IMR-90 (cell line): ENCODE measurements at regions not wholly inside any gene's neighbourhood (a gene's known extent, or its start where the extent isn't known, plus 50 kb on each side); places are given as distances from the start of the nearest gene placed in this dataset.
"Not testable (repeated sequence)": the region's sequence is repeated elsewhere in the genome, so short reads cannot be mapped to it uniquely, and the experiment has no call there.

Experiments
- ATAC-seq: fragments of 200-7000 bp; cut with Tn5 transposase; 2 replicates; pipeline ENCODE4 v1.9.1; 2020; ENCODE audit warnings: low read depth, mild to moderate bottlenecking, moderate library complexity
- BruUV-seq: library from RNA; stranded (reverse); fragments of 400-500 nt; replicated peaks from 2 replicates; lab custom pipeline; 2021; lab: Mats Ljungman, UMichigan
- CTCF ChIA-PET: fragments of 300-600 bp; formaldehyde crosslinking; extraction: SDS; loops from one replicate; lab custom pipeline; 2021; ENCODE audit warnings: antibody characterized with exemption; lab: Yijun Ruan, JAX
- POLR2A ChIA-PET: fragments of 300-600 bp; sonication (Branson Sonifier 250); formaldehyde crosslinking; loops from one replicate; lab custom pipeline; 2022; ENCODE audit warnings: antibody characterized with exemption; ENCODE audit not compliant: unreplicated experiment; lab: Charles Lee
- DNase-seq: peaks from one replicate; pipeline ENCODE4 v3.0.0; 2013
- H2AFZ ChIP-seq: replicated peaks from 2 replicates; pipeline ENCODE3; 2013; ENCODE audit warnings: low read length, mild to moderate bottlenecking; ENCODE audit not compliant: poor library complexity
- H2AK5ac ChIP-seq: 2 replicates; pipeline ENCODE4 v1.6.1; 2013; ENCODE audit warnings: low read depth, low read length, inconsistent platforms
- H2AK9ac ChIP-seq: replicated peaks from 2 replicates; pipeline ENCODE3; 2013; ENCODE audit warnings: mild to moderate bottlenecking, low read depth, low read length, moderate library complexity; ENCODE audit not compliant: poor library complexity
- H2BK120ac ChIP-seq: 2 replicates; pipeline ENCODE4 v1.6.1; 2013; ENCODE audit warnings: low read depth, low read length, inconsistent platforms
- H2BK15ac ChIP-seq: 3 replicates; pipeline ENCODE4 v1.6.1; 2013; ENCODE audit warnings: low read depth, low read length, inconsistent platforms
- H2BK20ac ChIP-seq: 2 replicates; pipeline ENCODE4 v1.6.1; 2013; ENCODE audit warnings: low read depth, mild to moderate bottlenecking, inconsistent platforms, low read length, moderate library complexity
- H2BK5ac ChIP-seq: 2 replicates; pipeline ENCODE4 v1.6.1; 2013; ENCODE audit warnings: mild to moderate bottlenecking, low read depth, low read length, inconsistent platforms; ENCODE audit not compliant: poor library complexity, severe bottlenecking
- H3K14ac ChIP-seq: replicated peaks from 2 replicates; pipeline ENCODE4 v1.6.1; 2013; ENCODE audit warnings: low read depth, low read length, inconsistent platforms
- H3K18ac ChIP-seq: 2 replicates; pipeline ENCODE4 v1.6.1; 2013; ENCODE audit warnings: low read depth, low read length, control low read depth
- H3K23ac ChIP-seq: 2 replicates; pipeline ENCODE4 v1.6.1; 2013; ENCODE audit warnings: low read depth, low read length, inconsistent platforms
- H3K27ac ChIP-seq: 2 replicates; pipeline ENCODE4 v1.5.1; 2013; ENCODE audit warnings: mild to moderate bottlenecking, control low read depth, low read length; ENCODE audit not compliant: insufficient read depth
- H3K27me3 ChIP-seq: 2 replicates; pipeline ENCODE4 v1.6.1; 2013; ENCODE audit warnings: low read length; ENCODE audit not compliant: control insufficient read depth, insufficient read depth
- H3K36me3 ChIP-seq: 2 replicates; pipeline ENCODE4 v1.6.1; 2013; ENCODE audit warnings: low read length, mixed read lengths; ENCODE audit not compliant: control insufficient read depth, insufficient read depth
- H3K4ac ChIP-seq: 2 replicates; pipeline ENCODE4 v1.6.1; 2013; ENCODE audit warnings: low read depth, low read length, inconsistent platforms
- H3K4me1 ChIP-seq: 2 replicates; pipeline ENCODE4 v1.6.1; 2013; ENCODE audit warnings: low read length, mixed read lengths; ENCODE audit not compliant: control insufficient read depth, insufficient read depth
- H3K4me2 ChIP-seq: 2 replicates; pipeline ENCODE4 v1.6.1; 2013; ENCODE audit warnings: low read depth, mild to moderate bottlenecking, control low read depth, low read length, moderate library complexity
- H3K4me3 ChIP-seq: 2 replicates; pipeline ENCODE4 v1.5.1; 2013; ENCODE audit warnings: low read depth, mild to moderate bottlenecking, control low read depth, low read length, moderate library complexity; ENCODE audit not compliant: insufficient read depth
- H3K56ac ChIP-seq: 2 replicates; pipeline ENCODE4 v1.6.1; 2013; ENCODE audit warnings: low read length, inconsistent platforms; ENCODE audit not compliant: insufficient read depth; ENCODE audit errors: extremely low read depth
- H3K79me1 ChIP-seq, 2 experiments: 2 replicates each; pipeline ENCODE4 v1.6.1; 2013; ENCODE audit warnings: low read length in 2 of 2, inconsistent platforms in 1 of 2, low read depth in 1 of 2
- H3K9ac ChIP-seq: 2 replicates; pipeline ENCODE4 v1.6.1; 2013; ENCODE audit warnings: low read depth, low read length, control low read depth
- H3K9me1 ChIP-seq: 2 replicates; pipeline ENCODE4 v1.6.1; 2013; ENCODE audit warnings: low read length, inconsistent platforms; ENCODE audit not compliant: insufficient read depth
- H3K9me3 ChIP-seq: 2 replicates; pipeline ENCODE4 v1.6.1; 2013; ENCODE audit warnings: low read length; ENCODE audit not compliant: control insufficient read depth, insufficient read depth
- H4K20me1 ChIP-seq: 2 replicates; pipeline ENCODE4 v1.6.1; 2013; ENCODE audit warnings: low read length, inconsistent platforms; ENCODE audit not compliant: insufficient read depth
- H4K5ac ChIP-seq: 2 replicates; pipeline ENCODE4 v1.6.1; 2013; ENCODE audit warnings: mild to moderate bottlenecking, low read depth, low read length, control low read depth
- H4K8ac ChIP-seq, 2 experiments: 2 replicates each; pipeline ENCODE4 v1.6.1; 2013; ENCODE audit warnings: low read depth in 2 of 2, low read length in 2 of 2, control low read depth in 1 of 2, inconsistent platforms in 1 of 2
- H4K91ac ChIP-seq: 2 replicates; pipeline ENCODE4 v1.6.1; 2013; ENCODE audit warnings: low read depth, low read length, inconsistent platforms; ENCODE audit not compliant: insufficient read depth
- POLR2A ChIP-seq: IDR thresholded peaks from 2 replicates; pipeline ENCODE4 v1.6.1; 2012; ENCODE audit warnings: mild to moderate bottlenecking, low read depth, low read length
- RAD21 ChIP-seq: IDR thresholded peaks from 2 replicates; pipeline ENCODE4 v1.6.1; 2012; ENCODE audit warnings: low read length, improper control_type of control experiment
- RFX5 ChIP-seq: IDR thresholded peaks from 2 replicates; pipeline ENCODE4 v1.8.0; 2012; ENCODE audit warnings: low read depth, mild to moderate bottlenecking, low read length, moderate library complexity
- SMC3 ChIP-seq: fragments of 150-350 bp; IDR thresholded peaks from 2 replicates; pipeline ENCODE4 v1.6.1; 2016; ENCODE audit warnings: low read depth, mild to moderate bottlenecking, antibody characterized with exemption, low read length, moderate library complexity
- WGBS, 2 experiments: methylation state at CpG; one replicate each; pipeline versions ENCODE4 v1.1.5 to v1.1.7; 2013; ENCODE audit warnings: missing lambda C conversion rate in 2 of 2; ENCODE audit not compliant: insufficient read length in 1 of 2; ENCODE audit errors: extremely low coverage in 2 of 2; 5-methylcytosine and 5-hydroxymethylcytosine counted together
- dilution Hi-C: fragments of 300-500 bp; cut with HindIII; formaldehyde crosslinking; loops from one replicate; pipeline ENCODE4 v1.14.3; 2018; ENCODE audit warnings: low sequenced_read_pairs; ENCODE audit not compliant: unreplicated experiment
- in situ Hi-C: fragments of 300-500 bp; cut with MboI; formaldehyde crosslinking; loops from 3 replicates; pipeline ENCODE4 v1.14.3; 2019; ENCODE audit warnings: low sequenced_read_pairs, inconsistent platforms, mixed read lengths
- intact Hi-C: fragments of 100-400 bp; cut with micrococcal nuclease; formaldehyde crosslinking; loops from 2 replicates; pipeline ENCODE4 v1.10.0; 2022

DNA sequence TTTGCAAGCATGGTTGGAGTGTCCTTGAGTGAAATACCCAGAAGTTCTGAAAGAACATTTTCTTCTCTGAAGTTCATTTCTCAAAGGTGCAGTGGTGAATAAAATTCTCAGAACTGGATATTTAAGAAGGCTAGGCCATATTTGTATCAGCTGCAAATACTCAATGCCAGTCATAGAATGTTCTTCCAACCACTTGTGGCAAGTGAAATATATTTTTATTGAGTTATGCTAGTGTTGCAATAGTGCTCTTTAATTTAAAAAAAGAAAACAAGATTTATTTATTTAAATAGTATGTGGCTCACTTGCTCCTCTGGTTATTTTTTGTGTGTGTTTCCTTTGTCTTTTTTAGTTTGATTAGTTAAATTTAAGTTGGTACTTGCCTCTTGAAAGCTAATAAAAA lies 64.5 kb downstream of the PALS2 start:
- H3K14ac ChIP-seq: no peak overlapping the region
- H4K20me1 ChIP-seq: no peaks in the 10 kb centered on the region
- H3K4me1 ChIP-seq: no peaks in the 10 kb centered on the region
- H3K79me1 ChIP-seq: no peaks in the 10 kb centered on the region
- H4K8ac ChIP-seq: no peak overlapping the region
- no peak overlapping the region for H2AK9ac ChIP-seq
- H3K9ac ChIP-seq: no peak overlapping the region
- DNase-seq: no peak
- H2AFZ ChIP-seq: no peak overlapping the region
- no peak overlapping the region for H3K27ac ChIP-seq
- no peak overlapping the region for H4K91ac ChIP-seq
- H3K4ac ChIP-seq: no peak overlapping the region
- H3K18ac ChIP-seq: no peak overlapping the region
- H3K4me2 ChIP-seq: no peak overlapping the region
- ChIA-PET CTCF (no interaction called here), POLR2A (no interaction called here)
- in situ Hi-C loops: no loop called here
- no peak for ATAC-seq
- no peak for TF ChIP-seq POLR2A
- TF ChIP-seq SMC3: no peak
- TF ChIP-seq RAD21: no peak
- TF ChIP-seq RFX5: no peak
- H4K5ac ChIP-seq: no peak overlapping the region
- H2BK120ac ChIP-seq: no peak overlapping the region
- BruUV-seq: no TSS peak
- intact Hi-C loops: no loop called here
- no peak overlapping the region for H2BK5ac ChIP-seq
- no peak overlapping the region for H2AK5ac ChIP-seq
- H2BK15ac ChIP-seq: no peak overlapping the region
- H3K9me1 ChIP-seq: no peaks in the 10 kb centered on the region
- H3K9me3 ChIP-seq: no peaks in the 10 kb centered on the region
- H3K23ac ChIP-seq: no peak overlapping the region
- no peak overlapping the region for H2BK20ac ChIP-seq
- H3K56ac ChIP-seq: no peak overlapping the region
- no peaks in the 10 kb centered on the region for H3K36me3 ChIP-seq
- dilution Hi-C loops: no loop called here
- no peak overlapping the region for H3K4me3 ChIP-seq
- no peaks in the 10 kb centered on the region for H3K27me3 ChIP-seq

DNA sequence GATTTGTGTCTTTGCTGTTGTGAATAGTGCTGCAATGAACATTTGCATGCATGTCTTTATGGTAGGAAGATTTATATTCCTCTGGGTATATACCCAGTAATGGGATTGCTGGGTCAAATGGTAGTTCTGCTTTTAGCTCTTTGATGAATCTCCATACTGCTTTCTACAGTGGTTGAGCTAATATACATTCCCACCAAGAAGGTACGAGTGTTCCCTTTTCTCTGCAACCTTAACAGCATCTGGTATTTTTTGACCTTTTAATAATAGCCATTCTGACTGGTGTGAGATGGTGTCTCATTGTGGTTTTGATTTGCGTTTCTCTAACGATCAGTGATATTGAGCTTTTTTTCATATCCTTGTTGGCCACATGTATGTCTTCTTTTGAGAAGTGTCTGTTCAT lies 71.3 kb downstream of the PALS2 start:
- H3K36me3 ChIP-seq, H2BK20ac ChIP-seq, H4K91ac ChIP-seq, H3K18ac ChIP-seq, ATAC-seq, H3K4me1 ChIP-seq, H3K9me3 ChIP-seq, in situ Hi-C loops, H4K5ac ChIP-seq, H3K4me2 ChIP-seq, H4K20me1 ChIP-seq, H3K79me1 ChIP-seq, POLR2A ChIA-PET, H3K4me3 ChIP-seq, H2AK9ac ChIP-seq, dilution Hi-C loops, DNase-seq, H3K27ac ChIP-seq, H2BK15ac ChIP-seq, intact Hi-C loops, H2AFZ ChIP-seq, H3K56ac ChIP-seq, H2AK5ac ChIP-seq, H3K27me3 ChIP-seq, H4K8ac ChIP-seq, H2BK5ac ChIP-seq, H2BK120ac ChIP-seq, H3K23ac ChIP-seq, BruUV-seq, H3K9me1 ChIP-seq, H3K14ac ChIP-seq, CTCF ChIA-PET, H3K4ac ChIP-seq, H3K9ac ChIP-seq: not testable (repeated sequence)
- WGBS, 2 experiments: no CpG with 5 or more reads among the region's 3 CpGs
